ENCODE measurements at regions not wholly inside any gene's neighbourhood (a gene's known extent, or its start where the extent isn't known, plus 50 kb on each side); places are given as distances from the start of the nearest gene placed in this dataset.
"Not testable (repeated sequence)": the region's sequence is repeated elsewhere in the genome, so short reads cannot be mapped to it uniquely, and the experiment has no call there.

DNA sequence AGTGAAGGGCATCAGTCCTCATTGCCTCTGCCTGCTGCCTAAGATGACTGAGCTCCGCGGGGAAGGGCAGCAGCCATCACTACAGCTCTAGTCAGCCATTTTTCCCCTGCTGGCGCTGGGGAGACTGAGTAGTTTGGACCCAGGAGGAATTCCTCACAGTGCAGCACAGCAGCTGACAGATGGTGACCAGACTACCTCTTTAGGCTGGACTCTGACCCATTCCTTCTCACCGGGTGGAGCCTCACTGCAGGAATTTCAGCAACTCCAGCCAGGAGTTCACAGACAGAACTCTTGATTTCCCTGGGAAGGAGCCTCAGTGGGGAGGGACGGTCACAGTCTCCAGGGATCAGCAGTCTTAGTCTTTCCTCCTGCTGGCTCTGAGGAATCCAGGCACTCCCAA lies 492.0 kb upstream of the MMS22L start:
- 92 to 95% methylated on average over 5 of the region's 5 CpGs for WGBS, 2 experiments
- Histone ChIP-seq H3K4me3 (ENCODE audit: insufficient read depth, low read depth, low read length) (no peak overlapping the region), H3K36me3 (ENCODE audit: control insufficient read depth, insufficient read depth, low read length) (no peaks in the 10 kb centered on the region), H3K4me1 (ENCODE audit: control insufficient read depth, insufficient read depth, low read length) (no peaks in the 10 kb centered on the region), H3K9me3 (ENCODE audit: control insufficient read depth, low read length) (no peaks in the 10 kb centered on the region), H3K27me3 (ENCODE audit: control insufficient read depth, insufficient read depth, low read length, poor library complexity, severe bottlenecking) (no peaks in the 10 kb centered on the region), H3K27ac (ENCODE audit: insufficient read depth, low read depth, low read length, poor library complexity, severe bottlenecking) (no peak overlapping the region)

GRCh38 chr6:97778290-97779038 lies 495.4 kb upstream of the MMS22L start:
- Histone ChIP-seq H3K9me3 (ENCODE audit: control insufficient read depth, low read length) (no peaks in the 10 kb centered on the region), H3K4me1 (ENCODE audit: control insufficient read depth, insufficient read depth, low read length) (no peaks in the 10 kb centered on the region), H3K27me3 (ENCODE audit: control insufficient read depth, insufficient read depth, low read length, poor library complexity, severe bottlenecking) (no peaks in the 10 kb centered on the region), H3K4me3 (ENCODE audit: insufficient read depth, low read depth, low read length) (no peak overlapping the region), H3K36me3 (ENCODE audit: control insufficient read depth, insufficient read depth, low read length) (no peaks in the 10 kb centered on the region), H3K27ac (ENCODE audit: insufficient read depth, low read depth, low read length, poor library complexity, severe bottlenecking) (no peak overlapping the region)
- 65 to 72% methylated on average over 5 of the region's 5 CpGs for WGBS, 2 experiments

DNA sequence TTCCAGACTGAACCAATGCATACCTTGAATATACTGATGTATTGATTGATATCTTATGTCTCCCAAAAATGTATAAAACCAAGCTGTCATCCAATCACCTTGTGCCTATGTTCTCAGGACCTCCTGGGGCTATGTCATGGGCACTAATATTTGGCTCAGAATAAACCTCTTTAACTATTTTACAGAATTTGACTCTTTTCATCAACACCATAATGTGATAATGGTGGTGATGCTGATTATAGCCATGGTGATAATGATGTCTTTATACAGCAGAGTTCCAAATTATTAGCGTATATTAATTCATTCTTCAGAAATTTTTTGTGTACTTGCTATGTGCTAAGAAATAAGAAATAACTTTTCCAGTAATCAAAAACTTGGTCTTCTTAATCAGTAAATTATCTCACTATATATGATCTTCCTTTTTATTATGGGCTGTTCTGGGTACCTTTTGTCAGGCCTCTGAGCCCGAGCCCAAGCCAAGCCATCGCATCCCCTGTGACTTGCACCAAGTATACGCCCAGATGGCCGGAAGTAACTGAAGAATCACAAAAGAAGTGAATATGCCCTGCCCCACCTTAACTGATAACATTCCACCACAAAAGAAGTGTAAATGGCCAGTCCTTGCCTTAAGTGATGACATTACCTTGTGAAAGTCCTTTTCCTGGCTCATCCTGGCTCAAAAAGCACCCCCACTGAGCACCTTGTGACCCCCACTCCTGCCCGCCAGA lies 496.2 kb upstream of the MMS22L start:
- WGBS, 2 experiments: 89 to 92% methylated on average over 4 of the region's 6 CpGs
- not testable (repeated sequence) for H3K27me3 ChIP-seq (ENCODE audit: control insufficient read depth, insufficient read depth, low read length, poor library complexity, severe bottlenecking); H3K4me1 ChIP-seq (ENCODE audit: control insufficient read depth, insufficient read depth, low read length); H3K4me3 ChIP-seq (ENCODE audit: insufficient read depth, low read depth, low read length); H3K27ac ChIP-seq (ENCODE audit: insufficient read depth, low read depth, low read length, poor library complexity, severe bottlenecking); H3K9me3 ChIP-seq (ENCODE audit: control insufficient read depth, low read length); H3K36me3 ChIP-seq (ENCODE audit: control insufficient read depth, insufficient read depth, low read length)

- Histone ChIP-seq H3K27ac (ENCODE audit: insufficient read depth, low read depth, low read length, poor library complexity, severe bottlenecking) (no peak overlapping the region), H3K9me3 (ENCODE audit: control insufficient read depth, low read length) (no peaks in the 10 kb centered on the region), H3K4me3 (ENCODE audit: insufficient read depth, low read depth, low read length) (no peak overlapping the region), H3K36me3 (ENCODE audit: control insufficient read depth, insufficient read depth, low read length) (no peaks in the 10 kb centered on the region), H3K4me1 (ENCODE audit: control insufficient read depth, insufficient read depth, low read length) (no peaks in the 10 kb centered on the region), H3K27me3 (ENCODE audit: control insufficient read depth, insufficient read depth, low read length, poor library complexity, severe bottlenecking) (no peaks in the 10 kb centered on the region)
- 96% methylated on average over 20 of the region's 20 CpGs for WGBS, 2 experiments
Observed at GRCh38 chr6:97790926-97791590, 508.0 kb upstream of the MMS22L start.

- Histone ChIP-seq H3K27me3 (ENCODE audit: control insufficient read depth, insufficient read depth, low read length, poor library complexity, severe bottlenecking) (no peaks in the 10 kb centered on the region), H3K27ac (ENCODE audit: insufficient read depth, low read depth, low read length, poor library complexity, severe bottlenecking) (no peak overlapping the region), H3K4me3 (ENCODE audit: insufficient read depth, low read depth, low read length) (no peak overlapping the region), H3K9me3 (ENCODE audit: control insufficient read depth, low read length) (no peaks in the 10 kb centered on the region), H3K36me3 (ENCODE audit: control insufficient read depth, insufficient read depth, low read length) (no peaks in the 10 kb centered on the region), H3K4me1 (ENCODE audit: control insufficient read depth, insufficient read depth, low read length) (no peaks in the 10 kb centered on the region)
Observed at GRCh38 chr6:97805596-97805995, 522.6 kb upstream of the MMS22L start.

DNA sequence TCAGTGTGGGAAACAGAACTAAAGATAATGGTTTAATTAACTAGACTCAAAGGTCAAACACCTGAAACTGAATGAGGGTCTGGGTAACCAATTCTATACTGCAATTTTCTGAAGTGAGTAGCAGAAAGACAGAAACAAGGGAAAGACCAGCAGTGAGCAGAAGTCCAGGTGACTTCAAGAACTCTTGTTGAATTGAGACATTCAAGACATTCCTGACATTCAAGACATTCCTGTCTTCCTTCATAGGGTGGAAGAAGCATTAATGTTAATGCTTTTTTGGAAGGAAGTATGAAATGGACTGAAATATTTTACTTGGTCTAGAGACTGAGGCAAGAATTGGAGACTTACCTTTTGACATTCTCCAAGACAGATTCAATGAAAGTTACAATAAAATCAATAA lies 529.9 kb upstream of the MMS22L start:
- no peaks in the 10 kb centered on the region for H3K27me3 ChIP-seq (ENCODE audit: control insufficient read depth, insufficient read depth, low read length, poor library complexity, severe bottlenecking)
- H3K27ac ChIP-seq (ENCODE audit: insufficient read depth, low read depth, low read length, poor library complexity, severe bottlenecking): no peak overlapping the region
- H3K9me3 ChIP-seq (ENCODE audit: control insufficient read depth, low read length): no peaks in the 10 kb centered on the region
- H3K36me3 ChIP-seq (ENCODE audit: control insufficient read depth, insufficient read depth, low read length): no peaks in the 10 kb centered on the region
- peaks cover 5% of the 10 kb centered on the region for H3K4me1 ChIP-seq (ENCODE audit: control insufficient read depth, insufficient read depth, low read length)
- no peak overlapping the region for H3K4me3 ChIP-seq (ENCODE audit: insufficient read depth, low read depth, low read length)

- no peaks in the 10 kb centered on the region for H3K27me3 ChIP-seq (ENCODE audit: control insufficient read depth, insufficient read depth, low read length, poor library complexity, severe bottlenecking)
- H3K9me3 ChIP-seq (ENCODE audit: control insufficient read depth, low read length): no peaks in the 10 kb centered on the region
- peaks cover 5% of the 10 kb centered on the region for H3K4me1 ChIP-seq (ENCODE audit: control insufficient read depth, insufficient read depth, low read length)
- H3K36me3 ChIP-seq (ENCODE audit: control insufficient read depth, insufficient read depth, low read length): no peaks in the 10 kb centered on the region
- 80 to 91% methylated on average over 4 of the region's 4 CpGs for WGBS, 2 experiments
- no peak overlapping the region for H3K27ac ChIP-seq (ENCODE audit: insufficient read depth, low read depth, low read length, poor library complexity, severe bottlenecking)
- no peak overlapping the region for H3K4me3 ChIP-seq (ENCODE audit: insufficient read depth, low read depth, low read length)
Observed at GRCh38 chr6:97813889-97814567, 531.0 kb upstream of the MMS22L start.

- H3K27ac ChIP-seq (ENCODE audit: insufficient read depth, low read depth, low read length, poor library complexity, severe bottlenecking): no peak overlapping the region
- WGBS, 2 experiments: 81 to 87% methylated on average over 2 of the region's 2 CpGs
- no peak overlapping the region for H3K4me3 ChIP-seq (ENCODE audit: insufficient read depth, low read depth, low read length)
- no peaks in the 10 kb centered on the region for H3K36me3 ChIP-seq (ENCODE audit: control insufficient read depth, insufficient read depth, low read length)
- H3K9me3 ChIP-seq (ENCODE audit: control insufficient read depth, low read length): no peaks in the 10 kb centered on the region
- no peaks in the 10 kb centered on the region for H3K27me3 ChIP-seq (ENCODE audit: control insufficient read depth, insufficient read depth, low read length, poor library complexity, severe bottlenecking)
- peaks cover 16% of the 10 kb centered on the region for H3K4me1 ChIP-seq (ENCODE audit: control insufficient read depth, insufficient read depth, low read length)
Observed at GRCh38 chr6:97815301-97815812, 532.3 kb upstream of the MMS22L start.

DNA sequence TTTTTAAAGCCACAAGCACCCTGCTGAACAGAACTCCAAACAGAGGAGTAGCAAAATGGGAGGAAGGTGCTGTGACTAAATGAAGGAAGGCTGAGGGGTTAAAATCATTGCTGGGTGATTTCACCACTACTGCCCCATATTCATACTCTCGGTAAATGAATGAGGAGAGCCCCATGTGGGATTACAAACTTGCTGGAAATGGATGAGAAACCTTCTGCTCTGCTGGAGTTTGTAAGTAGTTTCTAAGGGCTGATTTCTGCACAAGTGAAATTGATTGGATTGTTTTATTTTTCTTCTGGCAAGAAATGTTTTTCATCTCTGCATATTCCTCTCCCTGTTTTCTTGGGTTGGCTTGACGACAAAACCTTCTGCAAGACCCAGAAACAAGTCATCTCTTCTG lies 533.5 kb upstream of the MMS22L start:
- no peaks in the 10 kb centered on the region for H3K36me3 ChIP-seq (ENCODE audit: control insufficient read depth, insufficient read depth, low read length)
- H3K4me3 ChIP-seq (ENCODE audit: insufficient read depth, low read depth, low read length): no peak overlapping the region
- H3K27me3 ChIP-seq (ENCODE audit: control insufficient read depth, insufficient read depth, low read length, poor library complexity, severe bottlenecking): no peaks in the 10 kb centered on the region
- H3K27ac ChIP-seq (ENCODE audit: insufficient read depth, low read depth, low read length, poor library complexity, severe bottlenecking): no peak overlapping the region
- 90 to 92% methylated on average over 2 of the region's 2 CpGs for WGBS, 2 experiments
- H3K9me3 ChIP-seq (ENCODE audit: control insufficient read depth, low read length): no peaks in the 10 kb centered on the region
- peaks cover 16% of the 10 kb centered on the region for H3K4me1 ChIP-seq (ENCODE audit: control insufficient read depth, insufficient read depth, low read length)

GRCh38 chr6:97819710-97820109 lies 536.7 kb upstream of the MMS22L start:
- Histone ChIP-seq H3K27me3 (ENCODE audit: control insufficient read depth, insufficient read depth, low read length, poor library complexity, severe bottlenecking) (no peaks in the 10 kb centered on the region), H3K9me3 (ENCODE audit: control insufficient read depth, low read length) (no peaks in the 10 kb centered on the region), H3K4me1 (ENCODE audit: control insufficient read depth, insufficient read depth, low read length) (peaks cover 11% of the 10 kb centered on the region), H3K4me3 (ENCODE audit: insufficient read depth, low read depth, low read length) (no peak overlapping the region), H3K36me3 (ENCODE audit: control insufficient read depth, insufficient read depth, low read length) (no peaks in the 10 kb centered on the region), H3K27ac (ENCODE audit: insufficient read depth, low read depth, low read length, poor library complexity, severe bottlenecking) (no peak overlapping the region)
- 12 to 20% methylated on average over 3 of the region's 3 CpGs for WGBS, 2 experiments

All from ectodermal cell (in vitro differentiated cells).